ENCODE measurements at regions not wholly inside any gene's neighbourhood (a gene's known extent, or its start where the extent isn't known, plus 50 kb on each side); places are given as distances from the start of the nearest gene placed in this dataset.

DNA sequence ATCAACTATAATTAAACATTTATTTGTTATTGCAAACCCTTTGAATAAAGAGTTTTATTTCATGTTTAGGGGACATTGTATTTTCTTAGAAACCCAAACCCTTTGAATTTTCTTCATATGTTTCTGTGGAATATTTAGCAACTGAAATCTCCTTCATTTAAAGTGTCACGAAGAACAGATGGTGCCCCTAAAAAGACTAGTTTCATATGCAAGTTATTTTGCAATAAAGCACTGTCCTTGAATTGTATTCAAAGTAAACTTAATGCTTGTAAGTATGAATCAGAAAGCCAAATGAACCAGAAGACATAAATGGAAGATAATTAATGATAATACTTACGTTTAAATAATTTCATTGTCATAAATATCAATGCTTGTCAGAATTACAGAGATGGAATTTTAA is 151.9 kb upstream of the CWC22 start:
- CTCF ChIA-PET, result interaction anchor here (0.5 kb wide), 1 partner anchor 398 kb away, joined by 4 read pairs; no protein-coding TSS in a partner anchor
- no peak overlapping the region for H3K9ac ChIP-seq (ENCODE audit: low read depth, low read length)
- no peak overlapping the region for H2BK15ac ChIP-seq (ENCODE audit: low read depth, low read length)
- no peak for ATAC-seq (ENCODE audit: low read depth)
- H3K4me2 ChIP-seq (ENCODE audit: low read depth, low read length), result no peak overlapping the region
- no peak overlapping the region for H4K5ac ChIP-seq (ENCODE audit: low read depth, low read length)
- no peak overlapping the region for H3K23ac ChIP-seq (ENCODE audit: low read depth, low read length)
- H4K8ac ChIP-seq (ENCODE audit: low read depth in 2 of 2, low read length in 2 of 2), result no peak overlapping the region
- no peak overlapping the region for H3K4me3 ChIP-seq (ENCODE audit: insufficient read depth, low read depth, low read length)
- no peak overlapping the region for H3K18ac ChIP-seq (ENCODE audit: low read depth, low read length)
- POLR2A ChIA-PET (ENCODE audit: unreplicated experiment), result no interaction called here
- in situ Hi-C loops (cut with MboI; ENCODE audit: low sequenced_read_pairs), result no loop called here
- no CpG with 5 or more reads among the region's 2 CpGs for WGBS, 2 experiments (ENCODE audit: extremely low coverage in 2 of 2, insufficient read length in 1 of 2)
- TF ChIP-seq CEBPB (IDR thresholded peaks at IDR 0.05; ENCODE audit: low read depth, low read length), result no peak
- TF ChIP-seq, protein P1, sequence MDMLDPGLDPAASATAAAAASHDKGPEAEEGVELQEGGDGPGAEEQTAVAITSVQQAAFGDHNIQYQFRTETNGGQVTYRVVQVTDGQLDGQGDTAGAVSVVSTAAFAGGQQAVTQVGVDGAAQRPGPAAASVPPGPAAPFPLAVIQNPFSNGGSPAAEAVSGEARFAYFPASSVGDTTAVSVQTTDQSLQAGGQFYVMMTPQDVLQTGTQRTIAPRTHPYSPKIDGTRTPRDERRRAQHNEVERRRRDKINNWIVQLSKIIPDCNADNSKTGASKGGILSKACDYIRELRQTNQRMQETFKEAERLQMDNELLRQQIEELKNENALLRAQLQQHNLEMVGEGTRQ (IDR thresholded peaks at IDR 0.05; ENCODE audit: low read depth, low read length), result no peak
- TF ChIP-seq RCOR1 (IDR thresholded peaks at IDR 0.05; ENCODE audit: insufficient replicate concordance, low read length), result no peak
- no peak for TF ChIP-seq NFE2L2 (IDR thresholded peaks at IDR 0.05; ENCODE audit: low read depth, low read length)
- TF ChIP-seq BHLHE40 (IDR thresholded peaks at IDR 0.05; ENCODE audit: low read depth, low read length), result no peak
- no peak for TF ChIP-seq POLR2A (IDR thresholded peaks at IDR 0.05; ENCODE audit: low read depth, low read length)
- TF ChIP-seq, protein P2, sequence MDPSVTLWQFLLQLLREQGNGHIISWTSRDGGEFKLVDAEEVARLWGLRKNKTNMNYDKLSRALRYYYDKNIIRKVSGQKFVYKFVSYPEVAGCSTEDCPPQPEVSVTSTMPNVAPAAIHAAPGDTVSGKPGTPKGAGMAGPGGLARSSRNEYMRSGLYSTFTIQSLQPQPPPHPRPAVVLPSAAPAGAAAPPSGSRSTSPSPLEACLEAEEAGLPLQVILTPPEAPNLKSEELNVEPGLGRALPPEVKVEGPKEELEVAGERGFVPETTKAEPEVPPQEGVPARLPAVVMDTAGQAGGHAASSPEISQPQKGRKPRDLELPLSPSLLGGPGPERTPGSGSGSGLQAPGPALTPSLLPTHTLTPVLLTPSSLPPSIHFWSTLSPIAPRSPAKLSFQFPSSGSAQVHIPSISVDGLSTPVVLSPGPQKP (IDR thresholded peaks at IDR 0.05; ENCODE audit: borderline replicate concordance, low read depth, low read length), result no peak
- no peak for TF ChIP-seq RFX5 (IDR thresholded peaks at IDR 0.05; ENCODE audit: low read depth, low read length)
- no peak for TF ChIP-seq MXI1 (IDR thresholded peaks at IDR 0.05; ENCODE audit: borderline replicate concordance, low read depth, low read length)
- no peak overlapping the region for H4K91ac ChIP-seq (ENCODE audit: insufficient read depth, low read depth, low read length)
- H3K27ac ChIP-seq (ENCODE audit: insufficient read depth, low read length), result no peak overlapping the region
- no peaks in the 10 kb centered on the region for H3K79me1 ChIP-seq (ENCODE audit: low read depth in 1 of 2, low read length in 2 of 2)
- no TSS peak for BruUV-seq (replicated peaks)
- no peak overlapping the region for H2AFZ ChIP-seq (replicated peaks; ENCODE audit: low read length, poor library complexity)
- no peaks in the 10 kb centered on the region for H4K20me1 ChIP-seq (ENCODE audit: insufficient read depth, low read length)
- no peaks in the 10 kb centered on the region for H3K9me3 ChIP-seq (ENCODE audit: control insufficient read depth, insufficient read depth, low read length)
- no peaks in the 10 kb centered on the region for H3K9me1 ChIP-seq (ENCODE audit: insufficient read depth, low read length)
- no peaks in the 10 kb centered on the region for H3K36me3 ChIP-seq (ENCODE audit: control insufficient read depth, insufficient read depth, low read length)
- no peak overlapping the region for H3K56ac ChIP-seq (ENCODE audit: extremely low read depth, insufficient read depth, low read length)
- no peaks in the 10 kb centered on the region for H3K27me3 ChIP-seq (ENCODE audit: control insufficient read depth, insufficient read depth, low read length)
- no peak for DNase-seq
- no peak overlapping the region for H2BK5ac ChIP-seq (ENCODE audit: low read depth, low read length, poor library complexity, severe bottlenecking)
- no peak overlapping the region for H2AK9ac ChIP-seq (replicated peaks; ENCODE audit: low read depth, low read length, poor library complexity)
- no peak overlapping the region for H3K14ac ChIP-seq (replicated peaks; ENCODE audit: low read depth, low read length)
- H3K4me1 ChIP-seq (ENCODE audit: control insufficient read depth, insufficient read depth, low read length), result no peaks in the 10 kb centered on the region
- no peak overlapping the region for H3K4ac ChIP-seq (ENCODE audit: low read depth, low read length)
- no peak overlapping the region for H2BK20ac ChIP-seq (ENCODE audit: low read depth, low read length)
- dilution Hi-C loops (cut with HindIII; ENCODE audit: low sequenced_read_pairs, unreplicated experiment), result no loop called here
- intact Hi-C loops (cut with micrococcal nuclease), result no loop called here
- no peak overlapping the region for H2BK120ac ChIP-seq (ENCODE audit: low read depth, low read length)
- no peak overlapping the region for H2AK5ac ChIP-seq (ENCODE audit: low read depth, low read length)
